ENCODE measurements at regions not wholly inside any gene's neighbourhood (a gene's known extent, or its start where the extent isn't known, plus 50 kb on each side); places are given as distances from the start of the nearest gene placed in this dataset.

GRCh38 chr2:240207661-240208060 lies 67.2 kb upstream of the OTOS start:
- TF ChIP-seq POLR2A (IDR thresholded peaks at IDR 0.05; ENCODE audit: low read depth): no peak
- TF ChIP-seq CTCF (IDR thresholded peaks at IDR 0.05): no peak
